OCI-LY1 (cell line): ENCODE measurements at regions not wholly inside any gene's neighbourhood (a gene's known extent, or its start where the extent isn't known, plus 50 kb on each side); places are given as distances from the start of the nearest gene placed in this dataset.

Source experiments
- H2AFZ ChIP-seq: fragments of 200-600 bp; sonication (generic), shearing (Covaris generic); 2 replicates; pipeline ENCODE4 v1.6.0; 2014; ENCODE audit warnings: antibody characterized with exemption, mild to moderate bottlenecking, low read length
- H3F3A ChIP-seq: fragments of 200-600 bp; sonication (generic), shearing (Covaris generic); 2 replicates; pipeline ENCODE4 v1.6.0; 2014; ENCODE audit warnings: mild to moderate bottlenecking, antibody characterized with exemption, low read length, moderate library complexity; ENCODE audit not compliant: insufficient read depth
- H3K27ac ChIP-seq: fragments of 200-600 bp; sonication (generic); 2 replicates; pipeline ENCODE4 v1.5.1; 2014; ENCODE audit warnings: low read length, mixed run types, mild to moderate bottlenecking, low read depth; ENCODE audit not compliant: poor library complexity, severe bottlenecking
- H3K27me3 ChIP-seq: fragments of 200-600 bp; sonication (generic); 2 replicates; pipeline ENCODE4 v1.6.0; 2014; ENCODE audit warnings: antibody characterized with exemption, mild to moderate bottlenecking, low read length, moderate library complexity; ENCODE audit not compliant: insufficient read depth
- H3K36me3 ChIP-seq: fragments of 200-600 bp; sonication (generic); 2 replicates; pipeline ENCODE4 v1.6.1; 2014; ENCODE audit warnings: mild to moderate bottlenecking, antibody characterized with exemption, low read length, moderate library complexity, mixed read lengths; ENCODE audit not compliant: insufficient read depth
- H3K4me1 ChIP-seq: fragments of 200-600 bp; sonication (generic); 2 replicates; pipeline ENCODE4 v1.5.1; 2014; ENCODE audit warnings: mild to moderate bottlenecking, low read length, moderate library complexity; ENCODE audit not compliant: insufficient read depth, severe bottlenecking
- H3K4me2 ChIP-seq: fragments of 200-600 bp; sonication (generic), shearing (Covaris generic); 2 replicates; pipeline ENCODE4 v1.6.1; 2014; ENCODE audit warnings: low read length
- H3K4me3 ChIP-seq: fragments of 200-600 bp; sonication (generic); 2 replicates; pipeline ENCODE4 v1.5.1; 2014; ENCODE audit warnings: low read length, low read depth, mild to moderate bottlenecking, mixed read lengths; ENCODE audit not compliant: poor library complexity, severe bottlenecking
- H3K79me2 ChIP-seq: fragments of 200-600 bp; shearing (Covaris generic); 2 replicates; pipeline ENCODE4 v1.6.1; 2016; ENCODE audit warnings: mixed run types, low read length, mixed read lengths; ENCODE audit not compliant: insufficient read depth
- H3K9ac ChIP-seq: fragments of 200-600 bp; sonication (generic), shearing (Covaris generic); 2 replicates; pipeline ENCODE4 v1.6.1; 2014; ENCODE audit warnings: mild to moderate bottlenecking, low read length, mixed read lengths
- H3K9me2 ChIP-seq: fragments of 200-600 bp; sonication (generic), shearing (Covaris generic); 2 replicates; pipeline ENCODE4 v1.6.1; 2014; ENCODE audit warnings: low read depth, mild to moderate bottlenecking, low read length, mixed read lengths
- H3K9me3 ChIP-seq: fragments of 200-600 bp; shearing (Covaris generic); 2 replicates; pipeline ENCODE4 v1.6.1; 2014; ENCODE audit warnings: low read length, mixed read lengths
- H4K20me1 ChIP-seq: fragments of 200-600 bp; sonication (generic), shearing (Covaris generic); 2 replicates; pipeline ENCODE4 v1.6.0; 2016; ENCODE audit warnings: mild to moderate bottlenecking, low read length; ENCODE audit not compliant: insufficient read depth
- EZH2 ChIP-seq: fragments of 200-600 bp; sonication (generic), shearing (Covaris generic); IDR thresholded peaks from 2 replicates; pipeline ENCODE4 v1.8.0; 2017; ENCODE audit warnings: borderline replicate concordance, mixed run types, mild to moderate bottlenecking, antibody characterized with exemption, low read length, moderate library complexity, mixed read lengths
- TF ChIP-seq, protein P1 (sequence below): fragments of 200-600 bp; sonication (generic), shearing (Covaris generic); IDR thresholded peaks from 2 replicates; pipeline ENCODE4 v1.5.1; 2017; ENCODE audit warnings: mild to moderate bottlenecking, antibody characterized with exemption, low read length, moderate library complexity, mixed read lengths

GRCh38 chr3:150222691-150223489, 185.2 kb upstream of the TSC22D2 start:
- H3K4me3 ChIP-seq = no peak overlapping the region
- no peaks in the 10 kb centered on the region for H3K27me3 ChIP-seq
- TF ChIP-seq, protein P1, sequence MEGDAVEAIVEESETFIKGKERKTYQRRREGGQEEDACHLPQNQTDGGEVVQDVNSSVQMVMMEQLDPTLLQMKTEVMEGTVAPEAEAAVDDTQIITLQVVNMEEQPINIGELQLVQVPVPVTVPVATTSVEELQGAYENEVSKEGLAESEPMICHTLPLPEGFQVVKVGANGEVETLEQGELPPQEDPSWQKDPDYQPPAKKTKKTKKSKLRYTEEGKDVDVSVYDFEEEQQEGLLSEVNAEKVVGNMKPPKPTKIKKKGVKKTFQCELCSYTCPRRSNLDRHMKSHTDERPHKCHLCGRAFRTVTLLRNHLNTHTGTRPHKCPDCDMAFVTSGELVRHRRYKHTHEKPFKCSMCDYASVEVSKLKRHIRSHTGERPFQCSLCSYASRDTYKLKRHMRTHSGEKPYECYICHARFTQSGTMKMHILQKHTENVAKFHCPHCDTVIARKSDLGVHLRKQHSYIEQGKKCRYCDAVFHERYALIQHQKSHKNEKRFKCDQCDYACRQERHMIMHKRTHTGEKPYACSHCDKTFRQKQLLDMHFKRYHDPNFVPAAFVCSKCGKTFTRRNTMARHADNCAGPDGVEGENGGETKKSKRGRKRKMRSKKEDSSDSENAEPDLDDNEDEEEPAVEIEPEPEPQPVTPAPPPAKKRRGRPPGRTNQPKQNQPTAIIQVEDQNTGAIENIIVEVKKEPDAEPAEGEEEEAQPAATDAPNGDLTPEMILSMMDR = no peak
- TF ChIP-seq EZH2 = no peak

DNA sequence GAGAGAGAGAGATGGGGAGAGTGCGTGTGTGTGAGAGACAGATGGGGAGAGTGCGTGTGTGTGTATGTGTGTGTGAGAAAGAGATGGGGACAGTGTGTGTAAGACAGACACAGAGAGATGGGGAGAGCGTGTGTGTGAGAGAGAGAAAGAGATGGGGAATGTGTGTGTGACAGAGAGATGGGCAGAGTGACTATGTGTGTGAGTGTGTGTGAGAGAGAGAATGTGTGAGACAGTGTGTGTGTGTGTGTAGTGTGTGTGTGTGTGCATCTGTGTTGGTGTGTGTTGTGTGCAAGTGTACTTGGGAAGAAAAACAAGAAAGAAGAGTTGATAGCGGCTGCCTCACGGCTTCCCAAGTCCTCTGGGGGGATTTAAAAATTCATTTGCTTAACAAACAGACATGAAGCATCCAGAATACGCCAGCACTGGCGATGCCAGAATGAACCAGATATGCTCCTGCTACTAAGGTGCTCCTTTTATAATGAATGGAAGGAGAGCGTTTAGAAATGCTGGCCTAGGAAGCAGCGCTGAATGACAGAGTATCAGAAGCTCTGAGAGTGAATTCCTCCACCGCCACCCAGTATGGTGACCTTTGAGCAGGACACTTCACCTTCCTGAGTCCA, 186.1 kb upstream of the TSC22D2 start:
- Histone ChIP-seq H3K4me3 (no peak overlapping the region), H3K9me3 (no peaks in the 10 kb centered on the region), H4K20me1 (no peaks in the 10 kb centered on the region), H3K27me3 (no peaks in the 10 kb centered on the region), H3K4me2 (no peak overlapping the region), H2AFZ (no peak overlapping the region), H3K27ac (no peak overlapping the region), H3K9ac (no peak overlapping the region), H3F3A (no peaks in the 10 kb centered on the region; the same call in 1 of the 2 replicates), H3K4me1 (no peaks in the 10 kb centered on the region), H3K79me2 (no peaks in the 10 kb centered on the region), H3K36me3 (no peaks in the 10 kb centered on the region), H3K9me2 (no peaks in the 10 kb centered on the region)
- TF ChIP-seq, protein P1 = no peak
- no peak for TF ChIP-seq EZH2

More at GRCh38 chr3:150222691-150223489, 185.2 kb upstream of the TSC22D2 start:
- Histone ChIP-seq H4K20me1 (no peaks in the 10 kb centered on the region), H2AFZ (no peak overlapping the region), H3K4me2 (no peak overlapping the region), H3K9ac (no peak overlapping the region), H3F3A (no peaks in the 10 kb centered on the region; the same call in 1 of the 2 replicates), H3K36me3 (no peaks in the 10 kb centered on the region), H3K79me2 (no peaks in the 10 kb centered on the region), H3K9me2 (no peaks in the 10 kb centered on the region), H3K4me1 (no peaks in the 10 kb centered on the region), H3K27ac (no peak overlapping the region), H3K9me3 (no peaks in the 10 kb centered on the region)

DNA sequence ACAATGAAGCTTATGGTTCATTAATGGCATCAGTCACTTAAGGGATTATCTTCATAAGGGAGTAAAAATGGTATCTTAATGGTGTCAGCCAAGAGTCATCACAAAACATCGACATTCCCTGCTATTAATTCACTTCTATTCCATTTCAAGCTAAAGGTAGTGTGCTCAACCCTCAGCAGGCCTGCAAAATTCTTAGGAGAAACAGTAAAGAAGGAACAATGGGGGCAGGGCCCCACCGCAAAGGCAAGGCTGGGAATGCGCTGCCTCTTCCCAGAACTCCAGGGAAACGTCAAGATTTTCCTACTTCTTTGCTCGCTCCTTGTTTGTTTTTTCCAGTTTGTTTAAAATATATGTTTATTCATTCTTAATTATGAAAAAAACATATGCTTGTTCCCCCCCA, 187.3 kb upstream of the TSC22D2 start:
- Histone ChIP-seq H3K9me3 (no peaks in the 10 kb centered on the region), H3K4me3 (no peak overlapping the region), H3K4me2 (no peak overlapping the region), H3K9me2 (no peaks in the 10 kb centered on the region), H3K9ac (no peak overlapping the region), H2AFZ (no peak overlapping the region), H3K27me3 (no peaks in the 10 kb centered on the region; the same call in 1 of the 2 replicates), H3K27ac (no peak overlapping the region), H3F3A (no peaks in the 10 kb centered on the region; the same call in 1 of the 2 replicates), H3K4me1 (no peaks in the 10 kb centered on the region), H3K79me2 (no peaks in the 10 kb centered on the region), H4K20me1 (no peaks in the 10 kb centered on the region), H3K36me3 (no peaks in the 10 kb centered on the region)
- TF ChIP-seq, protein P1 = no peak
- no peak for TF ChIP-seq EZH2
